ENCODE measurements at regions not wholly inside any gene's neighbourhood (a gene's known extent, or its start where the extent isn't known, plus 50 kb on each side); places are given as distances from the start of the nearest gene placed in this dataset.

GRCh38 chr6:105759015-105759414, 327.1 kb upstream of the PRDM1 start:
- TF ChIP-seq CTCF (IDR thresholded peaks at IDR 0.05 in 4 of 5, conservative IDR thresholded peaks at IDR 0.05 in 1 of 5) (no peak), POLR2A (IDR thresholded peaks at IDR 0.05) (no peak)

Data from gastrocnemius medialis (tissue), 4 donors.